H1 (cell line): ENCODE measurements at regions not wholly inside any gene's neighbourhood (a gene's known extent, or its start where the extent isn't known, plus 50 kb on each side); places are given as distances from the start of the nearest gene placed in this dataset.

ENCODE experiments used
- CTCF ChIA-PET: fragments of 300-600 bp; sonication (Branson Sonifier 250); formaldehyde crosslinking; loops from one replicate; lab custom pipeline; 2021; ENCODE audit not compliant: partially characterized antibody; lab: Charles Lee
- POLR2A ChIA-PET: fragments of 300-600 bp; sonication (Branson Sonifier 250); formaldehyde crosslinking; loops from one replicate; lab custom pipeline; 2021; ENCODE audit warnings: inconsistent platforms; ENCODE audit not compliant: partially characterized antibody; lab: Charles Lee
- DNase-seq, 2 experiments: peaks; one replicate each; pipeline versions ENCODE4 v3.0.0 to v3.0.0-alpha.2; 2010 to 2022; ENCODE audit warnings: low spot score in 2 of 2, low read depth in 1 of 2, mixed read lengths in 1 of 2
- FAIRE-seq: peaks from 2 replicates; lab custom pipeline; 2011; peaks lifted over from hg19 to GRCh38; lab: Jason Lieb, UNC
- H2AFZ ChIP-seq: 2 replicates; pipeline ENCODE4 v1.8.1; 2012; ENCODE audit warnings: low read length, inconsistent platforms
- H2AK5ac ChIP-seq: 2 replicates; pipeline ENCODE4 v1.6.1; 2013; ENCODE audit warnings: low read depth, low read length
- H2BK120ac ChIP-seq: replicated peaks from 2 replicates; pipeline ENCODE3; 2013; ENCODE audit warnings: low read depth, low read length, inconsistent platforms
- H2BK12ac ChIP-seq: 2 replicates; pipeline ENCODE4 v1.6.1; 2013; ENCODE audit warnings: low read depth, low read length
- H2BK15ac ChIP-seq: 2 replicates; pipeline ENCODE4 v1.6.1; 2013; ENCODE audit warnings: low read length
- H2BK20ac ChIP-seq: 2 replicates; pipeline ENCODE4 v1.6.1; 2013; ENCODE audit warnings: low read length
- H2BK5ac ChIP-seq: 2 replicates; pipeline ENCODE4 v1.6.1; 2013; ENCODE audit warnings: low read depth, low read length
- H3K14ac ChIP-seq: 2 replicates; pipeline ENCODE4 v1.6.1; 2013; ENCODE audit warnings: inconsistent platforms; ENCODE audit not compliant: insufficient read length
- H3K18ac ChIP-seq: 2 replicates; pipeline ENCODE4 v1.6.1; 2013; ENCODE audit warnings: low read length; ENCODE audit errors: extremely low read depth
- H3K23ac ChIP-seq: 2 replicates; pipeline ENCODE4 v1.6.1; 2013; ENCODE audit warnings: inconsistent platforms; ENCODE audit not compliant: insufficient read length
- H3K23me2 ChIP-seq: 2 replicates; pipeline ENCODE4 v1.6.1; 2013; ENCODE audit warnings: low read depth, low read length
- H3K27ac ChIP-seq: 2 replicates; pipeline ENCODE4 v1.6.1; 2011; ENCODE audit warnings: low read depth, low read length, inconsistent platforms
- H3K27me3 ChIP-seq, 4 experiments: replicated peaks in 1 of 4; 1 replicate in 1 of 4; 2 replicates in 3 of 4; pipeline versions ENCODE4 v1.6.1 to v1.8.1; 2011 to 2013; ENCODE audit warnings: low read length in 3 of 4, mild to moderate bottlenecking in 3 of 4, inconsistent platforms in 2 of 4, mixed read lengths in 2 of 4, moderate library complexity in 1 of 4; ENCODE audit not compliant: control insufficient read depth in 3 of 4, insufficient read depth in 3 of 4; ENCODE audit errors: extremely low read depth in 1 of 4
- H3K36me3 ChIP-seq, 4 experiments: 2 replicates each; pipeline versions ENCODE4 v1.6.1 to v1.8.1; 2011 to 2013; ENCODE audit warnings: mild to moderate bottlenecking in 4 of 4, low read length in 3 of 4, moderate library complexity in 2 of 4, control low read depth in 1 of 4, inconsistent platforms in 1 of 4; ENCODE audit not compliant: insufficient read depth in 4 of 4, control insufficient read depth in 2 of 4
- H3K4ac ChIP-seq: replicated peaks from 2 replicates; pipeline ENCODE3; 2013; ENCODE audit warnings: low read length, low read depth, mixed read lengths, inconsistent platforms; ENCODE audit not compliant: insufficient read length
- H3K4me1 ChIP-seq, 4 experiments: replicated peaks in 1 of 4; 1 replicate in 1 of 4; 2 replicates in 3 of 4; pipeline versions ENCODE4 v1.6.1 to v1.8.1; 2011 to 2013; ENCODE audit warnings: low read length in 3 of 4, inconsistent platforms in 2 of 4, mixed read lengths in 1 of 4; ENCODE audit not compliant: insufficient read depth in 4 of 4, control insufficient read depth in 3 of 4
- H3K4me2 ChIP-seq, 2 experiments: 2 replicates each; pipeline versions ENCODE4 v1.6.1 to v1.8.1; 2011 to 2013; ENCODE audit warnings: low read depth in 2 of 2, low read length in 2 of 2, control low read depth in 1 of 2, inconsistent platforms in 1 of 2, mild to moderate bottlenecking in 1 of 2; ENCODE audit not compliant: insufficient read depth in 1 of 2
- H3K4me3 ChIP-seq, 4 experiments: fragments of 200-600, 300-600 bp in 1 of 4; sonication (generic), shearing (Covaris generic), sonication (Bioruptor Twin) in 1 of 4; 2 replicates each; pipeline versions ENCODE4 v1.5.1 to v1.8.1; 2011 to 2016; ENCODE audit warnings: low read length in 4 of 4, low read depth in 3 of 4, control low read depth in 2 of 4, inconsistent platforms in 2 of 4, mild to moderate bottlenecking in 2 of 4, mixed read lengths in 1 of 4, moderate library complexity in 1 of 4; ENCODE audit not compliant: insufficient read depth in 2 of 4; ENCODE audit errors: extremely low read depth in 1 of 4
- H3K56ac ChIP-seq: replicated peaks from 2 replicates; pipeline ENCODE3; 2013; ENCODE audit warnings: low read depth, mild to moderate bottlenecking, mixed read lengths, low read length, inconsistent platforms; ENCODE audit not compliant: insufficient read length
- H3K79me1 ChIP-seq: 2 replicates; pipeline ENCODE4 v1.6.1; 2013; ENCODE audit warnings: low read depth, low read length, control low read depth
- H3K79me2 ChIP-seq, 2 experiments: 2 replicates each; pipeline versions ENCODE4 v1.6.1 to v1.8.1; 2012 to 2013; ENCODE audit warnings: low read length in 2 of 2, mild to moderate bottlenecking in 2 of 2, inconsistent platforms in 1 of 2; ENCODE audit not compliant: insufficient read depth in 2 of 2, control insufficient read depth in 1 of 2
- H3K9ac ChIP-seq, 4 experiments: replicated peaks in 1 of 4; 1 replicate in 1 of 4; 2 replicates in 3 of 4; pipeline versions ENCODE4 v1.6.1 to v1.8.1; 2011 to 2013; ENCODE audit warnings: low read depth in 3 of 4, low read length in 3 of 4, control low read depth in 2 of 4, mild to moderate bottlenecking in 2 of 4, moderate library complexity in 2 of 4, inconsistent platforms in 1 of 4; ENCODE audit errors: extremely low read depth in 1 of 4
- H3K9me3 ChIP-seq, 2 experiments: 2 replicates each; pipeline versions ENCODE4 v1.6.1 to v1.8.1; 2012 to 2013; ENCODE audit warnings: mild to moderate bottlenecking in 2 of 2, moderate library complexity in 2 of 2, control low read depth in 1 of 2, inconsistent platforms in 1 of 2, low read depth in 1 of 2, low read length in 1 of 2, mixed read lengths in 1 of 2; ENCODE audit not compliant: insufficient read depth in 2 of 2
- H4K20me1 ChIP-seq, 2 experiments: replicated peaks in 1 of 2; 2 replicates each; pipeline versions ENCODE3 to v1.8.1; 2011 to 2013; ENCODE audit warnings: inconsistent platforms in 2 of 2, low read length in 2 of 2, mild to moderate bottlenecking in 1 of 2; ENCODE audit not compliant: insufficient read depth in 2 of 2, control insufficient read depth in 1 of 2
- H4K5ac ChIP-seq: 2 replicates; pipeline ENCODE4 v1.6.1; 2013; ENCODE audit warnings: low read length, low read depth, mixed read lengths, inconsistent platforms; ENCODE audit not compliant: insufficient read length
- H4K8ac ChIP-seq: 2 replicates; pipeline ENCODE4 v1.8.0; 2013; ENCODE audit warnings: mild to moderate bottlenecking, moderate library complexity, low read length, inconsistent platforms; ENCODE audit not compliant: insufficient read depth; ENCODE audit errors: extremely low read depth
- H4K91ac ChIP-seq: replicated peaks from 2 replicates; pipeline ENCODE3; 2013; ENCODE audit warnings: low read length, mixed read lengths, inconsistent platforms; ENCODE audit not compliant: insufficient read length
- CBX5 ChIP-seq: fragments of 300-800, 300-1000 bp; sonication (generic); IDR thresholded peaks from 2 replicates; pipeline ENCODE4 v1.7.1; 2016; ENCODE audit warnings: antibody characterized with exemption, low read length, low read depth
- CHD1 ChIP-seq: IDR thresholded peaks from 2 replicates; pipeline ENCODE4 v1.6.1; 2012; ENCODE audit warnings: low read depth, low read length, improper control_type of control experiment
- CHD2 ChIP-seq: IDR thresholded peaks from 2 replicates; pipeline ENCODE4 v1.6.1; 2012; ENCODE audit warnings: low read length, improper control_type of control experiment
- E2F6 ChIP-seq: IDR thresholded peaks from 2 replicates; pipeline ENCODE4 v1.6.1; 2012; ENCODE audit warnings: inconsistent platforms
- EGR1 ChIP-seq: IDR thresholded peaks from 2 replicates; pipeline ENCODE4 v1.6.1; 2011; ENCODE audit warnings: low read depth, low read length, borderline replicate concordance
- FOSL1 ChIP-seq: IDR thresholded peaks from 2 replicates; pipeline ENCODE4 v1.6.1; 2011; ENCODE audit warnings: mild to moderate bottlenecking, low read depth, low read length, moderate library complexity; ENCODE audit not compliant: insufficient read depth
- MAX ChIP-seq: IDR thresholded peaks from 2 replicates; pipeline ENCODE4 v1.6.1; 2012; ENCODE audit warnings: inconsistent platforms
- NRF1 ChIP-seq: IDR thresholded peaks from 2 replicates; pipeline ENCODE4 v1.6.1; 2011; ENCODE audit warnings: mild to moderate bottlenecking, low read depth, low read length, improper control_type of control experiment
- RAD21 ChIP-seq, 2 experiments: IDR thresholded peaks in 1 of 2; conservative IDR thresholded peaks in 1 of 2; 2 replicates each; pipeline ENCODE4 v1.6.1; 2011; ENCODE audit warnings: low read depth in 2 of 2, low read length in 2 of 2, improper control_type of control experiment in 1 of 2, inconsistent platforms in 1 of 2, mild to moderate bottlenecking in 1 of 2, moderate library complexity in 1 of 2
- SRF ChIP-seq: IDR thresholded peaks from 2 replicates; pipeline ENCODE4 v1.6.1; 2011; ENCODE audit warnings: mild to moderate bottlenecking, low read depth, low read length, moderate library complexity
- TBP ChIP-seq: IDR thresholded peaks from 2 replicates; pipeline ENCODE4 v1.6.1; 2011; ENCODE audit warnings: low read depth, low read length, improper control_type of control experiment
- TCF12 ChIP-seq: IDR thresholded peaks from 2 replicates; pipeline ENCODE4 v1.6.1; 2011; ENCODE audit warnings: low read depth, mild to moderate bottlenecking, low read length
- TEAD4 ChIP-seq: IDR thresholded peaks from 2 replicates; pipeline ENCODE4 v1.6.1; 2012; ENCODE audit warnings: low read depth, low read length, inconsistent platforms, mixed read lengths
- ZNF274 ChIP-seq: IDR thresholded peaks from 2 replicates; pipeline ENCODE4 v1.7.0; 2012; ENCODE audit warnings: low read length, borderline replicate concordance; ENCODE audit errors: extremely low read depth
- WGBS, 2 experiments: shearing (Covaris generic) in 1 of 2; methylation state at CpG; one replicate each; pipeline versions ENCODE4 v1.1.6 to v1.1.7; 2013 to 2015; ENCODE audit warnings: low lambda C conversion rate in 2 of 2, mixed read lengths in 2 of 2, inconsistent platforms in 1 of 2, low coverage in 1 of 2, missing lambda C conversion rate in 1 of 2; ENCODE audit not compliant: insufficient replicate concordance in 2 of 2, insufficient coverage in 1 of 2, insufficient read length in 1 of 2; ENCODE audit errors: extremely low coverage in 1 of 2, missing lambda C conversion rate in 1 of 2; 5-methylcytosine and 5-hydroxymethylcytosine counted together

GRCh38 chr22:49156662-49157285, 670.9 kb downstream of the BRD1 start:
- no peak overlapping the region for H3K4me3 ChIP-seq
- no peak overlapping the region for H2BK12ac ChIP-seq
- no peak overlapping the region for H2AK5ac ChIP-seq
- H3K27ac ChIP-seq = no peak overlapping the region
- no peak overlapping the region for H2BK5ac ChIP-seq
- H2BK15ac ChIP-seq = no peak overlapping the region
- CTCF ChIA-PET = no interaction called here
- H3K9me3 ChIP-seq = no peaks in the 10 kb centered on the region
- H4K5ac ChIP-seq = no peak overlapping the region
- no peak overlapping the region for H2AFZ ChIP-seq
- no peak overlapping the region for H4K8ac ChIP-seq
- POLR2A ChIA-PET = interaction anchor here (0.6 kb wide), 1 partner anchor 22 kb away, joined by 3 read pairs; no protein-coding TSS in a partner anchor
- no peak overlapping the region for H2BK20ac ChIP-seq
- peaks cover 0 to 13% (median 10%) of the 10 kb centered on the region in 4 experiments; a peak in 6 of 7 replicates for H3K4me1 ChIP-seq
- H3K14ac ChIP-seq = no peak overlapping the region
- H4K91ac ChIP-seq = no peak overlapping the region
- no peaks in the 10 kb centered on the region for H3K79me2 ChIP-seq
- H3K9ac ChIP-seq = no peak overlapping the region
- H3K56ac ChIP-seq = no peak overlapping the region
- no peaks in the 10 kb centered on the region for H3K36me3 ChIP-seq
- no peak overlapping the region for H3K4me2 ChIP-seq
- H3K18ac ChIP-seq = no peak overlapping the region
- H3K23ac ChIP-seq = no peak overlapping the region
- no peak for DNase-seq
- H3K23me2 ChIP-seq = no peaks in the 10 kb centered on the region; the same call in 1 of the 2 replicates
- H3K27me3 ChIP-seq = no peaks in the 10 kb centered on the region; a peak in 1 of 7 replicates
- H4K20me1 ChIP-seq = no peaks in the 10 kb centered on the region
- no peak overlapping the region for H2BK120ac ChIP-seq
- H3K4ac ChIP-seq = no peak overlapping the region
- no peak for FAIRE-seq
- H3K79me1 ChIP-seq = no peaks in the 10 kb centered on the region
- 94% methylated on average over 17 of the region's 17 CpGs; no CpG with 5 or more reads in 1 of the 2 experiments for WGBS, 2 experiments
- TF ChIP-seq TCF12 (no peak), TEAD4 (no peak), E2F6 (no peak), CBX5 (no peak), NRF1 (no peak), MAX (no peak), RAD21 (IDR thresholded peaks at IDR 0.05 in 1 of 2, conservative IDR thresholded peaks at IDR 0.05 in 1 of 2; ENCODE audit: low read depth in 2 of 2, low read length in 2 of 2) (no peak), CHD2 (no peak), FOSL1 (no peak), ZNF274 (no peak), EGR1 (no peak), TBP (no peak), CHD1 (no peak), SRF (no peak)
